GM12892 (cell line): ENCODE measurements at regions not wholly inside any gene's neighbourhood (a gene's known extent, or its start where the extent isn't known, plus 50 kb on each side); places are given as distances from the start of the nearest gene placed in this dataset.

ENCODE experiments used
- POLR2A ChIP-seq: IDR thresholded peaks from 2 replicates; pipeline ENCODE4 v1.6.1; 2011; ENCODE audit warnings: low read depth, low read length, control low read depth
- TAF1 ChIP-seq: IDR thresholded peaks from 2 replicates; pipeline ENCODE4 v1.6.1; 2011; ENCODE audit warnings: low read depth, mild to moderate bottlenecking, control low read depth, low read length, borderline replicate concordance

DNA sequence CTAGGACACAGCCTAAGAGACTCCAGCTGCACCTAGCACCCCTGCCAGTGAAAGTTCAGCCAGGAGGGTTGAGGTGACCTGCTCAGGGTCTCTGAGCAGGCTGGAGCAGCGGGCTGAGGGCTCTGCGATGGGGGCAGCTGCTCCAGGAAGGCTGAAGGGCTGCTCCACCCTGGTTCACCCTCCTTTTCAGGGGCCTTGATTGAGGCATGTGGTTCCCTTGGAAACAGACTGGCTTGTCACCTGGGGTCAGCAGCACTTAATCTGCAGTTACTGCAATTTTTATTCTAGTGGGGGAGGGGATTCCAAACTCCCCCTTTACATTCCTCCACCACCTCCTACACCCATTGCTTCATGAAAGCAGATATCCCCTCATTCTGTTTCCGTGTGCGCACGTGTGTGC lies 85.3 kb upstream of the UNC5B start:
- TF ChIP-seq POLR2A (no peak), TAF1 (no peak)
